IMR-90 (cell line): ENCODE measurements at regions not wholly inside any gene's neighbourhood (a gene's known extent, or its start where the extent isn't known, plus 50 kb on each side); places are given as distances from the start of the nearest gene placed in this dataset.

Source experiments
- ATAC-seq: fragments of 200-7000 bp; cut with Tn5 transposase; 2 replicates; pipeline ENCODE4 v1.9.1; 2020; ENCODE audit warnings: low read depth, mild to moderate bottlenecking, moderate library complexity
- BruUV-seq: library from RNA; stranded (reverse); fragments of 400-500 nt; replicated peaks from 2 replicates; lab custom pipeline; 2021; lab: Mats Ljungman, UMichigan
- CTCF ChIA-PET: fragments of 300-600 bp; formaldehyde crosslinking; extraction: SDS; loops from one replicate; lab custom pipeline; 2021; ENCODE audit warnings: antibody characterized with exemption; lab: Yijun Ruan, JAX
- POLR2A ChIA-PET: fragments of 300-600 bp; sonication (Branson Sonifier 250); formaldehyde crosslinking; loops from one replicate; lab custom pipeline; 2022; ENCODE audit warnings: antibody characterized with exemption; ENCODE audit not compliant: unreplicated experiment; lab: Charles Lee
- DNase-seq: peaks from one replicate; pipeline ENCODE4 v3.0.0; 2013
- H2AFZ ChIP-seq: replicated peaks from 2 replicates; pipeline ENCODE3; 2013; ENCODE audit warnings: low read length, mild to moderate bottlenecking; ENCODE audit not compliant: poor library complexity
- H2AK5ac ChIP-seq: 2 replicates; pipeline ENCODE4 v1.6.1; 2013; ENCODE audit warnings: low read depth, low read length, inconsistent platforms
- H2AK9ac ChIP-seq: replicated peaks from 2 replicates; pipeline ENCODE3; 2013; ENCODE audit warnings: mild to moderate bottlenecking, low read depth, low read length, moderate library complexity; ENCODE audit not compliant: poor library complexity
- H2BK120ac ChIP-seq: 2 replicates; pipeline ENCODE4 v1.6.1; 2013; ENCODE audit warnings: low read depth, low read length, inconsistent platforms
- H2BK15ac ChIP-seq: 3 replicates; pipeline ENCODE4 v1.6.1; 2013; ENCODE audit warnings: low read depth, low read length, inconsistent platforms
- H2BK20ac ChIP-seq: 2 replicates; pipeline ENCODE4 v1.6.1; 2013; ENCODE audit warnings: low read depth, mild to moderate bottlenecking, inconsistent platforms, low read length, moderate library complexity
- H2BK5ac ChIP-seq: 2 replicates; pipeline ENCODE4 v1.6.1; 2013; ENCODE audit warnings: mild to moderate bottlenecking, low read depth, low read length, inconsistent platforms; ENCODE audit not compliant: poor library complexity, severe bottlenecking
- H3K14ac ChIP-seq: replicated peaks from 2 replicates; pipeline ENCODE4 v1.6.1; 2013; ENCODE audit warnings: low read depth, low read length, inconsistent platforms
- H3K18ac ChIP-seq: 2 replicates; pipeline ENCODE4 v1.6.1; 2013; ENCODE audit warnings: low read depth, low read length, control low read depth
- H3K23ac ChIP-seq: 2 replicates; pipeline ENCODE4 v1.6.1; 2013; ENCODE audit warnings: low read depth, low read length, inconsistent platforms
- H3K27ac ChIP-seq: 2 replicates; pipeline ENCODE4 v1.5.1; 2013; ENCODE audit warnings: mild to moderate bottlenecking, control low read depth, low read length; ENCODE audit not compliant: insufficient read depth
- H3K27me3 ChIP-seq: 2 replicates; pipeline ENCODE4 v1.6.1; 2013; ENCODE audit warnings: low read length; ENCODE audit not compliant: control insufficient read depth, insufficient read depth
- H3K36me3 ChIP-seq: 2 replicates; pipeline ENCODE4 v1.6.1; 2013; ENCODE audit warnings: low read length, mixed read lengths; ENCODE audit not compliant: control insufficient read depth, insufficient read depth
- H3K4ac ChIP-seq: 2 replicates; pipeline ENCODE4 v1.6.1; 2013; ENCODE audit warnings: low read depth, low read length, inconsistent platforms
- H3K4me1 ChIP-seq: 2 replicates; pipeline ENCODE4 v1.6.1; 2013; ENCODE audit warnings: low read length, mixed read lengths; ENCODE audit not compliant: control insufficient read depth, insufficient read depth
- H3K4me2 ChIP-seq: 2 replicates; pipeline ENCODE4 v1.6.1; 2013; ENCODE audit warnings: low read depth, mild to moderate bottlenecking, control low read depth, low read length, moderate library complexity
- H3K4me3 ChIP-seq: 2 replicates; pipeline ENCODE4 v1.5.1; 2013; ENCODE audit warnings: low read depth, mild to moderate bottlenecking, control low read depth, low read length, moderate library complexity; ENCODE audit not compliant: insufficient read depth
- H3K56ac ChIP-seq: 2 replicates; pipeline ENCODE4 v1.6.1; 2013; ENCODE audit warnings: low read length, inconsistent platforms; ENCODE audit not compliant: insufficient read depth; ENCODE audit errors: extremely low read depth
- H3K79me1 ChIP-seq, 2 experiments: 2 replicates each; pipeline ENCODE4 v1.6.1; 2013; ENCODE audit warnings: low read length in 2 of 2, inconsistent platforms in 1 of 2, low read depth in 1 of 2
- H3K9ac ChIP-seq: 2 replicates; pipeline ENCODE4 v1.6.1; 2013; ENCODE audit warnings: low read depth, low read length, control low read depth
- H3K9me1 ChIP-seq: 2 replicates; pipeline ENCODE4 v1.6.1; 2013; ENCODE audit warnings: low read length, inconsistent platforms; ENCODE audit not compliant: insufficient read depth
- H3K9me3 ChIP-seq: 2 replicates; pipeline ENCODE4 v1.6.1; 2013; ENCODE audit warnings: low read length; ENCODE audit not compliant: control insufficient read depth, insufficient read depth
- H4K20me1 ChIP-seq: 2 replicates; pipeline ENCODE4 v1.6.1; 2013; ENCODE audit warnings: low read length, inconsistent platforms; ENCODE audit not compliant: insufficient read depth
- H4K5ac ChIP-seq: 2 replicates; pipeline ENCODE4 v1.6.1; 2013; ENCODE audit warnings: mild to moderate bottlenecking, low read depth, low read length, control low read depth
- H4K8ac ChIP-seq, 2 experiments: 2 replicates each; pipeline ENCODE4 v1.6.1; 2013; ENCODE audit warnings: low read depth in 2 of 2, low read length in 2 of 2, control low read depth in 1 of 2, inconsistent platforms in 1 of 2
- H4K91ac ChIP-seq: 2 replicates; pipeline ENCODE4 v1.6.1; 2013; ENCODE audit warnings: low read depth, low read length, inconsistent platforms; ENCODE audit not compliant: insufficient read depth
- FOS ChIP-seq: fragments of 150-350 bp; IDR thresholded peaks from 2 replicates; pipeline ENCODE4 v1.6.1; 2016; ENCODE audit warnings: low read depth, low read length
- NFE2L2 ChIP-seq: fragments of 150-350 bp; IDR thresholded peaks from 2 replicates; pipeline ENCODE4 v1.6.1; 2016; ENCODE audit warnings: low read depth, mild to moderate bottlenecking, low read length
- USF2 ChIP-seq: fragments of 150-350 bp; IDR thresholded peaks from 2 replicates; pipeline ENCODE4 v1.6.1; 2017; ENCODE audit warnings: mild to moderate bottlenecking, antibody characterized with exemption, low read length, low read depth
- WGBS, 2 experiments: methylation state at CpG; one replicate each; pipeline versions ENCODE4 v1.1.5 to v1.1.7; 2013; ENCODE audit warnings: missing lambda C conversion rate in 2 of 2; ENCODE audit not compliant: insufficient read length in 1 of 2; ENCODE audit errors: extremely low coverage in 2 of 2; 5-methylcytosine and 5-hydroxymethylcytosine counted together
- dilution Hi-C: fragments of 300-500 bp; cut with HindIII; formaldehyde crosslinking; loops from one replicate; pipeline ENCODE4 v1.14.3; 2018; ENCODE audit warnings: low sequenced_read_pairs; ENCODE audit not compliant: unreplicated experiment
- in situ Hi-C: fragments of 300-500 bp; cut with MboI; formaldehyde crosslinking; loops from 3 replicates; pipeline ENCODE4 v1.14.3; 2019; ENCODE audit warnings: low sequenced_read_pairs, inconsistent platforms, mixed read lengths
- intact Hi-C: fragments of 100-400 bp; cut with micrococcal nuclease; formaldehyde crosslinking; loops from 2 replicates; pipeline ENCODE4 v1.10.0; 2022

- H4K5ac ChIP-seq, result no peak overlapping the region
- H2BK5ac ChIP-seq, result no peak overlapping the region
- dilution Hi-C loops, result no loop called here
- no peak overlapping the region for H3K4me2 ChIP-seq
- H3K27me3 ChIP-seq, result 0 out of 2 replicates have a peak, but pooled peaks cover 1% of the 10 kb centered on the region
- no peak overlapping the region for H3K56ac ChIP-seq
- H3K4me3 ChIP-seq, result no peak overlapping the region
- intact Hi-C loops, result no loop called here
- BruUV-seq, result no TSS peak
- no peak overlapping the region for H3K18ac ChIP-seq
- ChIA-PET CTCF (no interaction called here), POLR2A (no interaction called here)
- H2AFZ ChIP-seq, result no peak overlapping the region
- no peak overlapping the region for H2AK5ac ChIP-seq
- no peak overlapping the region for H2BK20ac ChIP-seq
- DNase-seq (peak; percentile 6), ATAC-seq (no peak)
- H4K8ac ChIP-seq, result no peak overlapping the region
- H4K91ac ChIP-seq, result no peak overlapping the region
- H2BK15ac ChIP-seq, result no peak overlapping the region
- H2BK120ac ChIP-seq, result no peak overlapping the region
- H3K36me3 ChIP-seq, result no peaks in the 10 kb centered on the region
- no peaks in the 10 kb centered on the region for H4K20me1 ChIP-seq
- no peaks in the 10 kb centered on the region for H3K4me1 ChIP-seq
- H3K9ac ChIP-seq, result no peak overlapping the region
- no peak overlapping the region for H2AK9ac ChIP-seq
- no peak overlapping the region for H3K27ac ChIP-seq
- no peak overlapping the region for H3K14ac ChIP-seq
- peaks cover 4% of the 10 kb centered on the region; the same call in 1 of the 2 replicates for H3K9me3 ChIP-seq
- no peak for TF ChIP-seq FOS
- no peak for TF ChIP-seq NFE2L2
- no peak for TF ChIP-seq USF2
- no peak overlapping the region for H3K23ac ChIP-seq
- no peak overlapping the region for H3K4ac ChIP-seq
- H3K79me1 ChIP-seq, result no peaks in the 10 kb centered on the region
- WGBS, 2 experiments, result no CpG with 5 or more reads among the region's 1 CpG
- no peaks in the 10 kb centered on the region for H3K9me1 ChIP-seq
- in situ Hi-C loops, result no loop called here
Observed at GRCh38 chr2:12352889-12353288, 363.8 kb upstream of the TRIB2 start.
